Adipocyte (in vitro differentiated cells): ENCODE measurements at regions not wholly inside any gene's neighbourhood (a gene's known extent, or its start where the extent isn't known, plus 50 kb on each side); places are given as distances from the start of the nearest gene placed in this dataset.
A peak's percentile ranks its signal among the peaks of the same experiment; 100 is the strongest.
"Not testable (repeated sequence)": the region's sequence is repeated elsewhere in the genome, so short reads cannot be mapped to it uniquely, and the experiment has no call there.

Experiments
- DNase-seq: peaks from one replicate; pipeline ENCODE4 v3.0.0-alpha.2; 2015; ENCODE audit warnings: low read depth
- H3K27me3 ChIP-seq: replicated peaks from 2 replicates; pipeline ENCODE4 v1.7.0; 2013; ENCODE audit warnings: mild to moderate bottlenecking, low read length, moderate library complexity; ENCODE audit not compliant: control insufficient read depth, insufficient read depth
- H3K36me3 ChIP-seq: 2 replicates; pipeline ENCODE4 v1.7.0; 2013; ENCODE audit warnings: low read length, mild to moderate bottlenecking, moderate library complexity; ENCODE audit not compliant: control insufficient read depth, insufficient read depth, severe bottlenecking
- H3K4me1 ChIP-seq: 2 replicates; pipeline ENCODE4 v1.7.0; 2013; ENCODE audit warnings: mild to moderate bottlenecking, low read length, moderate library complexity; ENCODE audit not compliant: control insufficient read depth, insufficient read depth
- H3K4me3 ChIP-seq: 2 replicates; pipeline ENCODE4 v1.7.0; 2013; ENCODE audit warnings: mild to moderate bottlenecking, low read length, moderate library complexity
- H3K9ac ChIP-seq: 2 replicates; pipeline ENCODE4 v1.7.0; 2013; ENCODE audit warnings: mild to moderate bottlenecking, low read length, moderate library complexity
- H3K9me3 ChIP-seq: 2 replicates; pipeline ENCODE4 v1.7.0; 2013; ENCODE audit warnings: mild to moderate bottlenecking, low read length, moderate library complexity; ENCODE audit not compliant: control insufficient read depth

DNA sequence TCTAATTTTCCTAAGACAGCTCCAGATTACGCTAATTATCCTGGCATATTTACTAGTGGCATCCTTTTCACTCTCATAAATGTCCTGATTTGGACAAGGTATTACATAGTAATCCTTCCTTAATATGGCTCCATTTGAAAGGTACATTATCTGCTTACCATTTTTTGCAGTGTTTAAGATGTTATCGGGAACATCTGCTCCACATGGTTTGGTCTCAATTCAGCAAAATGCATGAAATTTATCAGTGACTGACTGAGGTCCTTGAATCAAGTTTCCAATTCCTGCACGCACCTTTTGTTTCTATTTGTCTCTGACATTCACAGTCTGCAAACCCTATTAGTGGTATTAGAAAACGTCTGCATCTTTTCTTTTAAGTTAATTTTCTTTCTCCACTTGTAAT lies 384.1 kb upstream of the KIAA1217 start:
- H3K36me3 ChIP-seq, result no peaks in the 10 kb centered on the region
- H3K9ac ChIP-seq, result no peak overlapping the region
- no peaks in the 10 kb centered on the region for H3K27me3 ChIP-seq
- H3K4me1 ChIP-seq, result no peaks in the 10 kb centered on the region
- H3K4me3 ChIP-seq, result no peak overlapping the region
- no peaks in the 10 kb centered on the region for H3K9me3 ChIP-seq
- no peak for DNase-seq

DNA sequence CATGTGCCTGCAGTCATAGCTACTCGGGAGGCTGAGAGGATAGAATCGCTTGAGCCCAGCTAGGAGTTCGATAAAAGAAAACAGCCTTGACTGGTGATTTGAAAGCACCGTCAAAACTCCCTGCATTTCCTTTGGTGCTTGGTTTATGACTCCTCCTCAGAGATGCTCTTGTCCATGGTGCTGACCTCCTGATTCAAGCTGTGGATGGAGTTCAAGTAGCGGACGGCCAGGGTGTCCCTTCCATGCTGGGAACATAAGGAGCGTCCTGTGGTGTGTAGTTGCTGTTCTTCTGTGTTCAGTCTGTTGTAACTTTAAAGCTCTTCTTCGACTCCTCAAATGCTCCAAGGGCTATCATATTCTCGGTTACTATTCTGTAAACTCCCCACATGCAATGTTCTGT lies 382.5 kb upstream of the KIAA1217 start:
- H3K4me1 ChIP-seq, result no peaks in the 10 kb centered on the region
- H3K4me3 ChIP-seq, result no peak overlapping the region
- peak; percentile 8 for DNase-seq

DNA sequence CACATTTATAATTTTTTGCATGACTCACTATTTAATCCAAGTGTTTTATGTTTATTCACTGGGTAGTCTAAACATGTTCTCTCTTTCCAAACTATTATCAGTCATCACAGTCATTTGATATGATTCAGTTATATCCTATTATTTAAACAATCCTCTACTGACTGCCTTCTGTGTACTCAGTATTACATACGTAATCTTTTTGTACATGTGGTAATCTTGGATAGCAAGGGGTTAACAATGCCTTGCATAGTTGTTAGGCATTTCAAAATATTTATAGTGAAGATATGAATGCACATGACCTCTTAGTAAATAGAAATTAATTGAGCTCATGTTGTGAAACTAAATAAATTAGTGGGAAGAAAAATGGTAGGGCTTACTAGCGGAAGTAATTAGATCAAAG lies 379.4 kb upstream of the KIAA1217 start:
- no peak for DNase-seq
- H3K36me3 ChIP-seq, result no peaks in the 10 kb centered on the region
- no peaks in the 10 kb centered on the region for H3K4me1 ChIP-seq
- H3K4me3 ChIP-seq, result no peak overlapping the region
- H3K9me3 ChIP-seq, result no peaks in the 10 kb centered on the region
- no peak overlapping the region for H3K9ac ChIP-seq
- no peaks in the 10 kb centered on the region for H3K27me3 ChIP-seq

More for the DNA sequence above, 382.5 kb upstream of the KIAA1217 start:
- H3K36me3 ChIP-seq, result no peaks in the 10 kb centered on the region
- H3K9ac ChIP-seq, result no peak overlapping the region
- H3K27me3 ChIP-seq, result no peaks in the 10 kb centered on the region
- no peaks in the 10 kb centered on the region for H3K9me3 ChIP-seq

DNA sequence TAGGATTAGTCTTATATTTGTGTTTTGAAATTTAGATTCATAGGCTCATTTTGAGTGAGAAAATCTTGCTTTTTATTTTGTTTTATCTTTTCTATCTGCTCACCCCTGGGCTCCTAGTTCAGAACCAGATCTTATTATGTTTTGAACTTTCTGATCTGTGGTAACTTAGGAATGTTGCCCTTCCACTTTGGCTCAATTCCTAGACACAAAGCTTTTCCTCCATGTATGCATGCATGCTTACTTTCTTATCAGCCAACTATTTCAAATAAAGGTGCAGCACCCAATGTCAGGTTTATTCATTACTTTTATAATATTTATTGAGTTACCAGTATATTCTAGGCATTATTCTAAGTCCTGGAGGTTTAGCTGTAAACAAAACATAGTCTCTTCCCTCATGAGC lies 374.8 kb upstream of the KIAA1217 start:
- DNase-seq, result no peak
- Histone ChIP-seq H3K27me3 (no peaks in the 10 kb centered on the region), H3K4me3 (no peak overlapping the region), H3K4me1 (no peaks in the 10 kb centered on the region), H3K9me3 (no peaks in the 10 kb centered on the region), H3K9ac (no peak overlapping the region), H3K36me3 (no peaks in the 10 kb centered on the region)

DNA sequence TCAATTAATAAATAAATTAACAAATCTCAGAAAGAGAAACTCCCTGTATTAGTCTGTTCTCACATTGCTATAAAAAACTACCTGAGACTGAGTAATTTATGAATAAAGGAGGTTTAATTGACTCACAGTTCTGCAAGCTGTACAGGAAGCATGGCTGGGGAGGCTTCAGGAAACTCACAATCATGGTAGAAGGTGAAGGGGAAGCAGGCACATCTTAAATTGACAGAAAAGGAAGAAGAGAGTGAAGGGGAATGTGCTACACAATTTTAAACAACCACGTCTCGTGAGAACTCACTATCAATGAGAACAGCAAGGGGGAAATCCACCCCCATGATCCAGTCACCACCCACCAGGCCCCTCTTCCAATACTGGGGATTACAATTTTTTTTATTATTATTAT lies 358.3 kb upstream of the KIAA1217 start:
- Histone ChIP-seq H3K4me1 (no peaks in the 10 kb centered on the region), H3K27me3 (no peaks in the 10 kb centered on the region), H3K36me3 (no peaks in the 10 kb centered on the region), H3K9ac (no peak overlapping the region), H3K4me3 (no peak overlapping the region), H3K9me3 (no peaks in the 10 kb centered on the region)
- DNase-seq, result no peak

DNA sequence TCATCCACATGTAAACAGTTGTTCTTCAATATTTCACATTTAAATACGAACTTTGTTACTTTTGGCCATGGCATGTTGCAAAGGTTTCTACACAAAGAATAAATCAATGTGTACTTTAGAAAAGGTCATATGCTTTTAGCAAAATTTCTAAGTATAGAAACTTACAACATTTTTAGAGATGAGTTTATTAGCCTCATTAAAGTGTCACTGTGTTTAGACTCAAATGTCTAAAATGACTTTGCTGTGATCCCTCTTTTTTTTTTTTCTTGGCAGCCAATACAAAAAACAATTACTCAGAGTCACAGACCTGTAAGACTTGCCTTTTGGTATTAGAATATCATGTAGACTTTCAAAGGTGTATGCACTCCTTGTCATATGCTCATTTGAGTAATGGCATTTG lies 349.3 kb upstream of the KIAA1217 start:
- no peaks in the 10 kb centered on the region for H3K9me3 ChIP-seq
- H3K36me3 ChIP-seq, result no peaks in the 10 kb centered on the region

DNA sequence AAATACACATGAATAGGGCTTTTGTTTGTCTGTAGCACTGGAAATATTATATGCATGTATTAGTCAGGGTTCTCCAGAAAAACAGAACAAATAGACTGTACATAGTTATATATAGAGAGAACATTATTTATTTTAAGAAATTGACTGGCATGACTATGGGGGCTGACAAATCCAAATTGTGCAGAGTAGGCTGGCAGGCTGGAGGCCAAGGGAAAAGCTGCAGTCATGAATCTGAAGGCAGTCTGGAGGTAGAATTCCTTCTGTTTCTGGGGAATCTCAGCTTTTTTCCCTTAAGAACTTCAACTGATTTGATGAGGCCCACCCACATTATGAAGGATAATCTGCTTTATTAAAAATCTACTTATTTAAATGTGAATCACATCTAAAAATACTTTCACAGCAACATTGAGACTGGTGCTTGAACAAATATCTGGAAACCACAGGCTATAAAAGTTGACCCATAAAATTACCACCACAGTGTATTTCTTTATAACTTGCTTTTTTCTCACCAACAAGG lies 344.2 kb upstream of the KIAA1217 start:
- H3K4me1 ChIP-seq, result no peaks in the 10 kb centered on the region
- H3K9me3 ChIP-seq, result no peaks in the 10 kb centered on the region
- H3K27me3 ChIP-seq, result no peaks in the 10 kb centered on the region
- H3K36me3 ChIP-seq, result no peaks in the 10 kb centered on the region
- H3K9ac ChIP-seq, result no peak overlapping the region
- no peak overlapping the region for H3K4me3 ChIP-seq
- no peak for DNase-seq

More for the DNA sequence above, 349.3 kb upstream of the KIAA1217 start:
- Histone ChIP-seq H3K4me1 (no peaks in the 10 kb centered on the region), H3K9ac (no peak overlapping the region), H3K4me3 (no peak overlapping the region), H3K27me3 (no peaks in the 10 kb centered on the region)
- DNase-seq, result no peak

DNA sequence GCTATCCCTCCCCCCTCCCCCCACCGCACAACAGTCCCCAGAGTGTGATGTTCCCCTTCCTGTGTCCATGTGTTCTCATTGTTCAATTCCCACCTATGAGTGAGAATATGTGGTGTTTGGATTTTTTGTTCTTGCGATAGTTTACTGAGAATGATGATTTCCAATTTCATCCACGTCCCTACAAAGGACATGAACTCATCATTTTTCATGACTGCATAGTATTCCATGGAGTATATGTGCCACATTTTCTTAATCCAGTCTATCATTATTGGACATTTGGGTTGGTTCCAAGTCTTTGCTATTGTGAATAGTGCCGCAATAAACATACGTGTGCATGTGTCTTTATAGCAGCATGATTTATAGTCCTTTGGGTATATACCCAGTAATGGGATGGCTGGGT lies 342.0 kb upstream of the KIAA1217 start:
- H3K4me3 ChIP-seq, H3K36me3 ChIP-seq, H3K9me3 ChIP-seq, H3K4me1 ChIP-seq, DNase-seq, H3K9ac ChIP-seq, H3K27me3 ChIP-seq: not testable (repeated sequence)

DNA sequence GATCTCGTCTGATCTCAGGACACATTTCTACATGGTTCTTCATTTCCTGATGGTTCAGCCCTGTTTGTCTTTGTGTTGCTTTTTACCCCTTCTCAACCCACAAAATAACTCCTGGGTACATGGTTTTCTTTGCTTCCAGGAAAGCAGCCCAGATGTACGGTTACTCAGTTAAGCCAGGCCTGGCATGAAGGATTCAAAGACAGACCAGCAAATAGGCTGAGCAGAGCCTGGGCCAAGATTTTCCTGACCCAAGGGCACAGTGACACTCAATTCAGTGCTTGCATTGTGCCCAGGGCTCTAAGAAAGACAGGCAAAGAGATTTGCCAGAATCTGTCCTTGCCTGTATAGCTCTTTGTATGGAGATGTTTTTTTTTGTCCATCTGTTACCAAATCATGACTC lies 340.8 kb upstream of the KIAA1217 start:
- no peak overlapping the region for H3K9ac ChIP-seq
- H3K4me3 ChIP-seq, result no peak overlapping the region
- no peaks in the 10 kb centered on the region for H3K27me3 ChIP-seq
- no peak for DNase-seq
- no peaks in the 10 kb centered on the region for H3K36me3 ChIP-seq
- no peaks in the 10 kb centered on the region for H3K9me3 ChIP-seq
- no peaks in the 10 kb centered on the region for H3K4me1 ChIP-seq

DNA sequence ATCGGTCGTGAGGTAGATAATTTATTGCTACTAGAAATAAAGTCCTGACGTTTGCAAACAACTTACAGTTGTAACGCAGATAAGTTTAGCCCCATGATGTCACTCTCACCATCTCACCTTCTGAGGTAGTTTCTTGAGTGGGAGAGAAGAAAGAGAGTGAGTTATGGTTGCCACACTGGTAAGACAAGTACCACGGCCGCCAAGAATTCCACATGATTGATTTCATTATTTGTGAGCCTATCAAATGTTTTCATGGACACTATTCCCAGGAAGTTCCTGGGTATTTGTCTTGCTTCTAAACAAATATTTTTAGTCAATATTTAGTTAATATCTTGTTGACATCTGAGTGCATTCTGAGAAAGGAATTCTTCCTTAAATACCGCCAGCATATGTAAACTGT lies 339.4 kb upstream of the KIAA1217 start:
- H3K36me3 ChIP-seq, result no peaks in the 10 kb centered on the region
- no peak overlapping the region for H3K9ac ChIP-seq
- no peaks in the 10 kb centered on the region for H3K9me3 ChIP-seq
- H3K4me1 ChIP-seq, result no peaks in the 10 kb centered on the region
- no peak for DNase-seq
- no peaks in the 10 kb centered on the region for H3K27me3 ChIP-seq
- no peak overlapping the region for H3K4me3 ChIP-seq

DNA sequence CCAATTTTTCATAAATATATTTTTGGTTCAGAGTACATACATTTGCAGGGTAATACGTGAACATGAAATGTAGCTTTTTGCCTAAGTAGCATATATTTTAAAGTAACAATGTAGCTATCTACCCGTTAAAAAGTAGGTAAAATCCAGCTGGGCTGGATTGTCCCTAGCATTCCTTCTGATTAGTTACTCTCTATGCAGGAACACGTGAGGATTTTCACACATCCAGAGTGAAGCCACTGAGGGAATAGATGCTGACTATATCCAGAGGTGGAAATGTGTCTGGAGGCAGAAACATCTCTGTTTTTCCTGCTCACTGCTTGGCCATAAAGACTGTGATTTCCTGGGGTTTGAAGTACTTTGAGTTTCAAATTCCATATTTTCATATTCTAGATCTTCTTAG lies 338.9 kb upstream of the KIAA1217 start:
- no peaks in the 10 kb centered on the region for H3K4me1 ChIP-seq
- no peaks in the 10 kb centered on the region for H3K27me3 ChIP-seq
- H3K9me3 ChIP-seq, result no peaks in the 10 kb centered on the region
- no peak overlapping the region for H3K4me3 ChIP-seq
- H3K36me3 ChIP-seq, result no peaks in the 10 kb centered on the region
- H3K9ac ChIP-seq, result no peak overlapping the region
- DNase-seq, result no peak
